GM23338 (cell line): ENCODE measurements at regions not wholly inside any gene's neighbourhood (a gene's known extent, or its start where the extent isn't known, plus 50 kb on each side); places are given as distances from the start of the nearest gene placed in this dataset.

Source experiments
- ATAC-seq: fragments of 200-7000 bp; cut with Tn5 transposase; 3 replicates; pipeline ENCODE4 v1.9.1; 2020
- DNase-seq: peaks from one replicate; pipeline ENCODE4 v3.0.0-alpha.2; 2015; ENCODE audit warnings: low spot score
- H2AFZ ChIP-seq: fragments of 200-600 bp; sonication (generic); 2 replicates; pipeline ENCODE4 v1.8.0; 2016; ENCODE audit warnings: antibody characterized with exemption, mild to moderate bottlenecking, moderate library complexity
- H3F3A ChIP-seq: fragments of 200-600 bp; sonication (generic); replicated peaks from 2 replicates; pipeline ENCODE4 v1.8.0; 2017; ENCODE audit warnings: antibody characterized with exemption, mixed run types, low read depth
- H3K27ac ChIP-seq: fragments of 200-600 bp; sonication (generic); 2 replicates; pipeline ENCODE4 v1.6.1; 2016; ENCODE audit warnings: low read depth
- H3K27me3 ChIP-seq: fragments of 200-600 bp; sonication (generic); 2 replicates; pipeline ENCODE4 v1.8.0; 2016; ENCODE audit warnings: mild to moderate bottlenecking, mixed run types, moderate library complexity; ENCODE audit not compliant: insufficient read depth
- H3K36me3 ChIP-seq: fragments of 200-600 bp; sonication (generic); 2 replicates; pipeline ENCODE4 v1.8.0; 2016; ENCODE audit warnings: mild to moderate bottlenecking; ENCODE audit not compliant: insufficient read depth
- H3K4me1 ChIP-seq: fragments of 200-600 bp; sonication (generic); 2 replicates; pipeline ENCODE4 v1.8.0; 2016; ENCODE audit warnings: mild to moderate bottlenecking, moderate library complexity; ENCODE audit not compliant: insufficient read depth
- H3K4me2 ChIP-seq: fragments of 200-600 bp; sonication (generic); 2 replicates; pipeline ENCODE4 v1.7.1; 2017; ENCODE audit warnings: mixed run types
- H3K4me3 ChIP-seq: fragments of 200-600 bp; sonication (generic); 2 replicates; pipeline ENCODE4 v1.6.1; 2016; ENCODE audit warnings: mixed run types
- H3K79me2 ChIP-seq: fragments of 200-600 bp; sonication (generic); replicated peaks from 2 replicates; pipeline ENCODE4 v1.8.0; 2017; ENCODE audit warnings: mild to moderate bottlenecking; ENCODE audit not compliant: insufficient read depth
- H3K9me2 ChIP-seq: fragments of 200-600 bp; sonication (generic); 2 replicates; pipeline ENCODE4 v1.8.0; 2017; ENCODE audit not compliant: insufficient read depth
- H4K20me1 ChIP-seq: fragments of 200-600 bp; sonication (generic); replicated peaks from 2 replicates; pipeline ENCODE4 v1.8.0; 2017; ENCODE audit warnings: mild to moderate bottlenecking; ENCODE audit not compliant: insufficient read depth
- H3K27ac Mint-ChIP-seq: 2 replicates; pipeline ENCODE4 v1.8.0; 2020; ENCODE audit warnings: inconsistent platforms, mild to moderate bottlenecking, moderate library complexity, mixed read lengths
- H3K27me3 Mint-ChIP-seq: 3 replicates; pipeline ENCODE4 v1.8.0; 2022; ENCODE audit warnings: low read depth, mild to moderate bottlenecking, moderate library complexity, mixed read lengths, inconsistent platforms; ENCODE audit not compliant: insufficient read depth, poor library complexity
- H3K36me3 Mint-ChIP-seq: 3 replicates; pipeline ENCODE4 v1.8.0; 2021; ENCODE audit warnings: low read depth, mild to moderate bottlenecking, inconsistent platforms, moderate library complexity, mixed read lengths
- H3K4me1 Mint-ChIP-seq: 3 replicates; pipeline ENCODE4 v1.8.0; 2020; ENCODE audit warnings: mild to moderate bottlenecking, inconsistent platforms, mixed read lengths
- H3K4me3 Mint-ChIP-seq: 3 replicates; pipeline ENCODE4 v1.8.0; 2021; ENCODE audit warnings: moderate library complexity, mild to moderate bottlenecking, inconsistent platforms, mixed read lengths
- H3K9me3 Mint-ChIP-seq: 3 replicates; pipeline ENCODE4 v1.8.0; 2020; ENCODE audit warnings: moderate library complexity, mild to moderate bottlenecking, inconsistent platforms, mixed read lengths
- CREB1 ChIP-seq: fragments of 250-450 bp; sonication (Bioruptor Pico); IDR thresholded peaks from 2 replicates; pipeline ENCODE4 v1.5.0; 2020; ENCODE audit warnings: low read depth, mild to moderate bottlenecking, moderate library complexity
- EZH2 ChIP-seq: fragments of 200-600 bp; sonication (generic); IDR thresholded peaks from one replicate; pipeline ENCODE4 v1.8.0; 2017; ENCODE audit warnings: antibody characterized with exemption, mild to moderate bottlenecking, low read depth; ENCODE audit not compliant: unreplicated experiment
- EZH2phosphoT487 ChIP-seq: fragments of 200-600 bp; sonication (generic); IDR thresholded peaks from one replicate; pipeline ENCODE4 v1.8.1; 2018; ENCODE audit warnings: antibody characterized with exemption; ENCODE audit not compliant: unreplicated experiment
- NANOG ChIP-seq: IDR thresholded peaks from 2 replicates; pipeline ENCODE4 v1.6.1; 2016; ENCODE audit warnings: antibody characterized with exemption, borderline replicate concordance
- POLR2AphosphoS5 ChIP-seq: IDR thresholded peaks from 2 replicates; pipeline ENCODE4 v1.6.1; 2016; ENCODE audit warnings: antibody characterized with exemption, low read depth
- ZNF114 ChIP-seq: fragments of 250-450 bp; sonication (Bioruptor Pico); IDR thresholded peaks from 2 replicates; pipeline ENCODE4 v1.5.0; 2020; ENCODE audit warnings: mild to moderate bottlenecking, moderate library complexity
- ZNF331 ChIP-seq: fragments of 250-450 bp; sonication (Bioruptor Pico); IDR thresholded peaks from 2 replicates; pipeline ENCODE4 v1.5.0; 2020; ENCODE audit warnings: low read depth, mild to moderate bottlenecking, moderate library complexity
- TF ChIP-seq, protein P1 (sequence below): IDR thresholded peaks from one replicate; pipeline ENCODE4 v1.6.1; 2018; ENCODE audit warnings: antibody characterized with exemption; ENCODE audit not compliant: unreplicated experiment
- TF ChIP-seq, protein P2 (sequence below): IDR thresholded peaks from 2 replicates; pipeline ENCODE4 v1.6.1; 2016; ENCODE audit warnings: antibody characterized with exemption
- TF ChIP-seq, protein P3 (sequence below): fragments of 250-450 bp; sonication (Bioruptor Pico); IDR thresholded peaks from 2 replicates; pipeline ENCODE4 v1.5.0; 2020; ENCODE audit warnings: mild to moderate bottlenecking, moderate library complexity
- TF ChIP-seq, protein P4 (sequence below), 2 experiments: fragments of 200-600 bp in 1 of 2; sonication (generic) in 1 of 2; conservative IDR thresholded peaks; 2 replicates each; pipeline versions ENCODE4 v1.5.1 to v1.6.1; 2016 to 2017; ENCODE audit warnings: antibody characterized with exemption in 2 of 2, low read depth in 2 of 2, mild to moderate bottlenecking in 2 of 2, moderate library complexity in 1 of 2

DNA sequence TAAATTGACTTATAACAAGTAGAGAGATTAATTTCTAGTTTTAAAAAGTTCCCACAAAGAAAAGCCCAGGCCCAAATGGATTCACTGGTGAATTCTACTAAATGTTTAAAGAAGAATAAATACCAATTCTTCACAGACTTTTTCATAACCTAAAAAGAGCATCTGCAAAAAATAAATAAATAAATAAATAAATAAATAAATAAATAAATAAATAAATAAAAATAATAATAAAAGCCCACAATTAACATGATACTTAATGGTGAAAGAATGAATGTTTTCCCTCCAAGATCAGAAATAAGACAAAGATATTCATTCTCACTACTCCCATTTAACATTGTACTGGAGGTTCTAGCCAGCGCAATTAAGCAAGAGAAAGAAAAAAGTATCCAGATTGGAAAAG is 97.6 kb upstream of the KAZN start:
- Histone ChIP-seq H3K4me2 (no peak overlapping the region), H3K27me3 (peaks cover 3% of the 10 kb centered on the region; the same call in 1 of the 2 replicates), H3K36me3 (no peaks in the 10 kb centered on the region), H3K4me1 (no peaks in the 10 kb centered on the region), H3K79me2 (no peaks in the 10 kb centered on the region), H2AFZ (no peak overlapping the region), H4K20me1 (no peaks in the 10 kb centered on the region), H3F3A (no peaks in the 10 kb centered on the region), H3K9me2 (peaks cover 5% of the 10 kb centered on the region), H3K27ac (no peak overlapping the region), H3K4me3 (no peak overlapping the region)
- TF ChIP-seq, protein P1, sequence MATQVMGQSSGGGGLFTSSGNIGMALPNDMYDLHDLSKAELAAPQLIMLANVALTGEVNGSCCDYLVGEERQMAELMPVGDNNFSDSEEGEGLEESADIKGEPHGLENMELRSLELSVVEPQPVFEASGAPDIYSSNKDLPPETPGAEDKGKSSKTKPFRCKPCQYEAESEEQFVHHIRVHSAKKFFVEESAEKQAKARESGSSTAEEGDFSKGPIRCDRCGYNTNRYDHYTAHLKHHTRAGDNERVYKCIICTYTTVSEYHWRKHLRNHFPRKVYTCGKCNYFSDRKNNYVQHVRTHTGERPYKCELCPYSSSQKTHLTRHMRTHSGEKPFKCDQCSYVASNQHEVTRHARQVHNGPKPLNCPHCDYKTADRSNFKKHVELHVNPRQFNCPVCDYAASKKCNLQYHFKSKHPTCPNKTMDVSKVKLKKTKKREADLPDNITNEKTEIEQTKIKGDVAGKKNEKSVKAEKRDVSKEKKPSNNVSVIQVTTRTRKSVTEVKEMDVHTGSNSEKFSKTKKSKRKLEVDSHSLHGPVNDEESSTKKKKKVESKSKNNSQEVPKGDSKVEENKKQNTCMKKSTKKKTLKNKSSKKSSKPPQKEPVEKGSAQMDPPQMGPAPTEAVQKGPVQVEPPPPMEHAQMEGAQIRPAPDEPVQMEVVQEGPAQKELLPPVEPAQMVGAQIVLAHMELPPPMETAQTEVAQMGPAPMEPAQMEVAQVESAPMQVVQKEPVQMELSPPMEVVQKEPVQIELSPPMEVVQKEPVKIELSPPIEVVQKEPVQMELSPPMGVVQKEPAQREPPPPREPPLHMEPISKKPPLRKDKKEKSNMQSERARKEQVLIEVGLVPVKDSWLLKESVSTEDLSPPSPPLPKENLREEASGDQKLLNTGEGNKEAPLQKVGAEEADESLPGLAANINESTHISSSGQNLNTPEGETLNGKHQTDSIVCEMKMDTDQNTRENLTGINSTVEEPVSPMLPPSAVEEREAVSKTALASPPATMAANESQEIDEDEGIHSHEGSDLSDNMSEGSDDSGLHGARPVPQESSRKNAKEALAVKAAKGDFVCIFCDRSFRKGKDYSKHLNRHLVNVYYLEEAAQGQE, result no peak
- TF ChIP-seq NANOG, result no peak
- no peak for TF ChIP-seq EZH2
- no peak for TF ChIP-seq ZNF331
- no peak for TF ChIP-seq EZH2phosphoT487
- TF ChIP-seq, protein P2, sequence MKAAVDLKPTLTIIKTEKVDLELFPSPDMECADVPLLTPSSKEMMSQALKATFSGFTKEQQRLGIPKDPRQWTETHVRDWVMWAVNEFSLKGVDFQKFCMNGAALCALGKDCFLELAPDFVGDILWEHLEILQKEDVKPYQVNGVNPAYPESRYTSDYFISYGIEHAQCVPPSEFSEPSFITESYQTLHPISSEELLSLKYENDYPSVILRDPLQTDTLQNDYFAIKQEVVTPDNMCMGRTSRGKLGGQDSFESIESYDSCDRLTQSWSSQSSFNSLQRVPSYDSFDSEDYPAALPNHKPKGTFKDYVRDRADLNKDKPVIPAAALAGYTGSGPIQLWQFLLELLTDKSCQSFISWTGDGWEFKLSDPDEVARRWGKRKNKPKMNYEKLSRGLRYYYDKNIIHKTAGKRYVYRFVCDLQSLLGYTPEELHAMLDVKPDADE, result no peak
- TF ChIP-seq CREB1 (CRISPR knock-in tag), result no peak
- TF ChIP-seq, protein P3, sequence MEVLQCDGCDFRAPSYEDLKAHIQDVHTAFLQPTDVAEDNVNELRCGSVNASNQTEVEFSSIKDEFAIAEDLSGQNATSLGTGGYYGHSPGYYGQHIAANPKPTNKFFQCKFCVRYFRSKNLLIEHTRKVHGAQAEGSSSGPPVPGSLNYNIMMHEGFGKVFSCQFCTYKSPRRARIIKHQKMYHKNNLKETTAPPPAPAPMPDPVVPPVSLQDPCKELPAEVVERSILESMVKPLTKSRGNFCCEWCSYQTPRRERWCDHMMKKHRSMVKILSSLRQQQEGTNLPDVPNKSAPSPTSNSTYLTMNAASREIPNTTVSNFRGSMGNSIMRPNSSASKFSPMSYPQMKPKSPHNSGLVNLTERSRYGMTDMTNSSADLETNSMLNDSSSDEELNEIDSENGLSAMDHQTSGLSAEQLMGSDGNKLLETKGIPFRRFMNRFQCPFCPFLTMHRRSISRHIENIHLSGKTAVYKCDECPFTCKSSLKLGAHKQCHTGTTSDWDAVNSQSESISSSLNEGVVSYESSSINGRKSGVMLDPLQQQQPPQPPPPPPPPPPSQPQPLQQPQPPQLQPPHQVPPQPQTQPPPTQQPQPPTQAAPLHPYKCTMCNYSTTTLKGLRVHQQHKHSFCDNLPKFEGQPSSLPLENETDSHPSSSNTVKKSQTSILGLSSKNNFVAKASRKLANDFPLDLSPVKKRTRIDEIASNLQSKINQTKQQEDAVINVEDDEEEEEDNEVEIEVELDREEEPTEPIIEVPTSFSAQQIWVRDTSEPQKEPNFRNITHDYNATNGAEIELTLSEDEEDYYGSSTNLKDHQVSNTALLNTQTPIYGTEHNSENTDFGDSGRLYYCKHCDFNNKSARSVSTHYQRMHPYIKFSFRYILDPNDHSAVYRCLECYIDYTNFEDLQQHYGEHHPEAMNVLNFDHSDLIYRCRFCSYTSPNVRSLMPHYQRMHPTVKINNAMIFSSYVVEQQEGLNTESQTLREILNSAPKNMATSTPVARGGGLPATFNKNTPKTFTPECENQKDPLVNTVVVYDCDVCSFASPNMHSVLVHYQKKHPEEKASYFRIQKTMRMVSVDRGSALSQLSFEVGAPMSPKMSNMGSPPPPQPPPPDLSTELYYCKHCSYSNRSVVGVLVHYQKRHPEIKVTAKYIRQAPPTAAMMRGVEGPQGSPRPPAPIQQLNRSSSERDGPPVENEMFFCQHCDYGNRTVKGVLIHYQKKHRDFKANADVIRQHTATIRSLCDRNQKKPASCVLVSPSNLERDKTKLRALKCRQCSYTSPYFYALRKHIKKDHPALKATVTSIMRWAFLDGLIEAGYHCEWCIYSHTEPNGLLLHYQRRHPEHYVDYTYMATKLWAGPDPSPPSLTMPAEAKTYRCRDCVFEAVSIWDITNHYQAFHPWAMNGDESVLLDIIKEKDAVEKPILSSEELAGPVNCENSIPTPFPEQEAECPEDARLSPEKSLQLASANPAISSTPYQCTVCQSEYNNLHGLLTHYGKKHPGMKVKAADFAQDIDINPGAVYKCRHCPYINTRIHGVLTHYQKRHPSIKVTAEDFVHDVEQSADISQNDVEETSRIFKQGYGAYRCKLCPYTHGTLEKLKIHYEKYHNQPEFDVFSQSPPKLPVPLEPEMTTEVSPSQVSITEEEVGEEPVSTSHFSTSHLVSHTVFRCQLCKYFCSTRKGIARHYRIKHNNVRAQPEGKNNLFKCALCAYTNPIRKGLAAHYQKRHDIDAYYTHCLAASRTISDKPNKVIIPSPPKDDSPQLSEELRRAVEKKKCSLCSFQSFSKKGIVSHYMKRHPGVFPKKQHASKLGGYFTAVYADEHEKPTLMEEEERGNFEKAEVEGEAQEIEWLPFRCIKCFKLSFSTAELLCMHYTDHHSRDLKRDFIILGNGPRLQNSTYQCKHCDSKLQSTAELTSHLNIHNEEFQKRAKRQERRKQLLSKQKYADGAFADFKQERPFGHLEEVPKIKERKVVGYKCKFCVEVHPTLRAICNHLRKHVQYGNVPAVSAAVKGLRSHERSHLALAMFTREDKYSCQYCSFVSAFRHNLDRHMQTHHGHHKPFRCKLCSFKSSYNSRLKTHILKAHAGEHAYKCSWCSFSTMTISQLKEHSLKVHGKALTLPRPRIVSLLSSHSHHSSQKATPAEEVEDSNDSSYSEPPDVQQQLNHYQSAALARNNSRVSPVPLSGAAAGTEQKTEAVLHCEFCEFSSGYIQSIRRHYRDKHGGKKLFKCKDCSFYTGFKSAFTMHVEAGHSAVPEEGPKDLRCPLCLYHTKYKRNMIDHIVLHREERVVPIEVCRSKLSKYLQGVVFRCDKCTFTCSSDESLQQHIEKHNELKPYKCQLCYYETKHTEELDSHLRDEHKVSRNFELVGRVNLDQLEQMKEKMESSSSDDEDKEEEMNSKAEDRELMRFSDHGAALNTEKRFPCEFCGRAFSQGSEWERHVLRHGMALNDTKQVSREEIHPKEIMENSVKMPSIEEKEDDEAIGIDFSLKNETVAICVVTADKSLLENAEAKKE (CRISPR knock-in tag), result no peak
- TF ChIP-seq, protein P4, sequence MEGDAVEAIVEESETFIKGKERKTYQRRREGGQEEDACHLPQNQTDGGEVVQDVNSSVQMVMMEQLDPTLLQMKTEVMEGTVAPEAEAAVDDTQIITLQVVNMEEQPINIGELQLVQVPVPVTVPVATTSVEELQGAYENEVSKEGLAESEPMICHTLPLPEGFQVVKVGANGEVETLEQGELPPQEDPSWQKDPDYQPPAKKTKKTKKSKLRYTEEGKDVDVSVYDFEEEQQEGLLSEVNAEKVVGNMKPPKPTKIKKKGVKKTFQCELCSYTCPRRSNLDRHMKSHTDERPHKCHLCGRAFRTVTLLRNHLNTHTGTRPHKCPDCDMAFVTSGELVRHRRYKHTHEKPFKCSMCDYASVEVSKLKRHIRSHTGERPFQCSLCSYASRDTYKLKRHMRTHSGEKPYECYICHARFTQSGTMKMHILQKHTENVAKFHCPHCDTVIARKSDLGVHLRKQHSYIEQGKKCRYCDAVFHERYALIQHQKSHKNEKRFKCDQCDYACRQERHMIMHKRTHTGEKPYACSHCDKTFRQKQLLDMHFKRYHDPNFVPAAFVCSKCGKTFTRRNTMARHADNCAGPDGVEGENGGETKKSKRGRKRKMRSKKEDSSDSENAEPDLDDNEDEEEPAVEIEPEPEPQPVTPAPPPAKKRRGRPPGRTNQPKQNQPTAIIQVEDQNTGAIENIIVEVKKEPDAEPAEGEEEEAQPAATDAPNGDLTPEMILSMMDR (conservative IDR thresholded peaks at IDR 0.05; ENCODE audit: low read depth in 2 of 2), result no peak
- no peak for TF ChIP-seq ZNF114
- TF ChIP-seq POLR2AphosphoS5, result no peak
- Mint-ChIP-seq H3K9me3 (no peaks in the 10 kb centered on the region), H3K36me3 (no peaks in the 10 kb centered on the region), H3K4me3 (no peak overlapping the region), H3K4me1 (peaks cover 13% of the 10 kb centered on the region; the same call in 2 of the 3 replicates), H3K27ac (no peak overlapping the region), H3K27me3 (peaks cover 6% of the 10 kb centered on the region)
- ATAC-seq (no peak), DNase-seq (no peak)
